Right lobe of liver (tissue), 6 donors: ENCODE measurements at regions not wholly inside any gene's neighbourhood (a gene's known extent, or its start where the extent isn't known, plus 50 kb on each side); places are given as distances from the start of the nearest gene placed in this dataset.

ENCODE experiments used
- ATAC-seq, 4 donors: fragments of 200-7000 bp; cut with Tn5 transposase; one replicate each; pipeline ENCODE4 v1.9.1; 2020; ENCODE audit warnings: mild to moderate bottlenecking in 4 of 4, moderate library complexity in 4 of 4
- DNase-seq, 3 donors: peaks; one replicate each; pipeline ENCODE4 v3.0.0-alpha.2; 2020
- H3K27ac ChIP-seq, 3 donors: fragments of 200-600 bp; one replicate each; pipeline ENCODE4 v1.8.0; 2022
- H3K27me3 ChIP-seq, 2 donors: fragments of 200-600 bp; one replicate each; pipeline ENCODE4 v1.8.0; 2022
- H3K36me3 ChIP-seq, 4 donors: fragments of 200-600 bp; sonication (generic) in 1 of 4; one replicate each; pipeline versions ENCODE4 v1.5.1 to v1.8.0; 2017 to 2022; ENCODE audit warnings: control low read depth in 1 of 4
- H3K4me1 ChIP-seq, 4 donors: fragments of 200-600 bp; sonication (generic) in 1 of 4; one replicate each; pipeline versions ENCODE4 v1.5.1 to v1.8.0; 2017 to 2022; ENCODE audit warnings: control low read depth in 1 of 4
- H3K4me3 ChIP-seq, 3 donors: fragments of 200-600 bp; one replicate each; pipeline ENCODE4 v1.8.0; 2022
- H3K9me3 ChIP-seq, 4 donors: fragments of 200-600 bp; sonication (generic) in 1 of 4; one replicate each; pipeline versions ENCODE4 v1.5.1 to v1.8.0; 2017 to 2022; ENCODE audit warnings: control low read depth in 1 of 4
- POLR2A ChIP-seq: fragments of 450-650 bp; IDR thresholded peaks from one replicate; pipeline ENCODE4 v1.6.1; 2017; ENCODE audit warnings: antibody characterized with exemption, mild to moderate bottlenecking
- WGBS: methylation state at CpG from one replicate; pipeline ENCODE4 v1.1.6; 2018; ENCODE audit warnings: low coverage, low lambda C conversion rate; ENCODE audit not compliant: insufficient coverage; ENCODE audit errors: missing lambda C conversion rate; 5-methylcytosine and 5-hydroxymethylcytosine counted together
- intact Hi-C, 2 donors: fragments of 100-400 bp; cut with DNase I; formaldehyde crosslinking; loops; one replicate each; pipeline versions ENCODE4 v1.11.2 to v1.14.1; 2022
- TF ChIP-seq, protein P1 (sequence below), 4 donors: fragments of 200-600 bp in 3 of 4; fragments of 450-650 bp in 1 of 4; IDR thresholded peaks; one replicate each; pipeline versions ENCODE4 v1.5.1 to v1.8.0; 2016 to 2022; ENCODE audit warnings: antibody characterized with exemption in 4 of 4, mild to moderate bottlenecking in 2 of 4
- donor health status: DM: no; HTN: yes; CAD: no.
- donor health status: DM: no; HTN: no; CAD: no.
- donor health status: DM: no; HTN: no; CAD: no.
- donor health status: DM: no; HTN: yes; CAD: no.
- donor health status: DM: no; HTN: yes; CAD: no.

DNA sequence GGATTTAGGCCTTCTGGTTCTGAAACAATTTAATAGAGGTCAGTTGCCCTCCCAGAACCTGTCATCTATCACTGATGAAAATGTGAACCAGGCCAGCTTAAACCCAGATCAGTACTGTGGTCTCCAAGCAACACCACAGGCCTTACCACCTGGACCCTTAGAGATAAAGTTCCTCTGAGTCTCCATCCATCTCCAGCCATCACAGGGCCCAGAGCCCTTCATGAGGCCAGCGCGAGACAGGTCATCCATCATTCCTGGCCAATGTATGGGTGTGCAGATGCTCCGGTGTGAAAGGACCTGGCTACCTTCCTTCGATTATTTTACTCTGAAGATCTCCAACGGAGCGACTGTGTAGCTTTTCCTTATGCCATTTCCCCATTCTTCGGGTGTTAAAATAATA, 322.7 kb upstream of the SOX11 start:
- Histone ChIP-seq H3K27ac (no peak overlapping the region), H3K36me3 (no peaks in the 10 kb centered on the region), H3K4me3 (no peak overlapping the region), H3K27me3 (no peaks in the 10 kb centered on the region), H3K4me1 (no peaks in the 10 kb centered on the region), H3K9me3 (no peaks in the 10 kb centered on the region)
- no peak for DNase-seq
- no peak for ATAC-seq
- TF ChIP-seq, protein P1, sequence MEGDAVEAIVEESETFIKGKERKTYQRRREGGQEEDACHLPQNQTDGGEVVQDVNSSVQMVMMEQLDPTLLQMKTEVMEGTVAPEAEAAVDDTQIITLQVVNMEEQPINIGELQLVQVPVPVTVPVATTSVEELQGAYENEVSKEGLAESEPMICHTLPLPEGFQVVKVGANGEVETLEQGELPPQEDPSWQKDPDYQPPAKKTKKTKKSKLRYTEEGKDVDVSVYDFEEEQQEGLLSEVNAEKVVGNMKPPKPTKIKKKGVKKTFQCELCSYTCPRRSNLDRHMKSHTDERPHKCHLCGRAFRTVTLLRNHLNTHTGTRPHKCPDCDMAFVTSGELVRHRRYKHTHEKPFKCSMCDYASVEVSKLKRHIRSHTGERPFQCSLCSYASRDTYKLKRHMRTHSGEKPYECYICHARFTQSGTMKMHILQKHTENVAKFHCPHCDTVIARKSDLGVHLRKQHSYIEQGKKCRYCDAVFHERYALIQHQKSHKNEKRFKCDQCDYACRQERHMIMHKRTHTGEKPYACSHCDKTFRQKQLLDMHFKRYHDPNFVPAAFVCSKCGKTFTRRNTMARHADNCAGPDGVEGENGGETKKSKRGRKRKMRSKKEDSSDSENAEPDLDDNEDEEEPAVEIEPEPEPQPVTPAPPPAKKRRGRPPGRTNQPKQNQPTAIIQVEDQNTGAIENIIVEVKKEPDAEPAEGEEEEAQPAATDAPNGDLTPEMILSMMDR (IDR thresholded peaks at IDR 0.05): no peak
- no peak for TF ChIP-seq POLR2A
- 74% methylated on average over 7 of the region's 7 CpGs for WGBS
- intact Hi-C loops: no loop called here

DNA sequence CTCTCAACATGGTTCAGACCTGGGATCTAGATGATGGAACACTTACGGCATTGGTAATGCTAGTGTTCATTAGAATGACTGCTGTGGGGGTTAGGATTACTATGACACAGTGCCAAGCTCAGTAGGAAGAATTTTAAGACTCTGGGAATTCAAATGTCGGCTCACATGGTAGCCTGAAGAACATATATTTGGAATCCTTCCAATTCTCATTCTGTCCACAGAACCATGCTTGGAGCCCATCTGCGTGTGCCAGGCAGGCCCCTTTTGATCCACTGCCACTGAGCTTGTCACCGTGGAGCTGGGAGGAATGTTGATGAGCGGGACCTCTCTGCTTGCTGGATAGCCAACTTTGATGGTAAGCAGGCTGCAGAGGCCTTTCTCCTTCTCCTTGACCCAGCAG, 322.0 kb upstream of the SOX11 start:
- Histone ChIP-seq H3K36me3 (no peaks in the 10 kb centered on the region), H3K27me3 (no peaks in the 10 kb centered on the region), H3K9me3 (no peaks in the 10 kb centered on the region), H3K4me1 (no peaks in the 10 kb centered on the region), H3K27ac (no peak overlapping the region), H3K4me3 (no peak overlapping the region)
- intact Hi-C loops: no loop called here
- DNase-seq (no peak), ATAC-seq (no peak)
- WGBS: 74% methylated on average over 4 of the region's 5 CpGs
- TF ChIP-seq POLR2A: no peak
- TF ChIP-seq, protein P1 (IDR thresholded peaks at IDR 0.05): no peak

DNA sequence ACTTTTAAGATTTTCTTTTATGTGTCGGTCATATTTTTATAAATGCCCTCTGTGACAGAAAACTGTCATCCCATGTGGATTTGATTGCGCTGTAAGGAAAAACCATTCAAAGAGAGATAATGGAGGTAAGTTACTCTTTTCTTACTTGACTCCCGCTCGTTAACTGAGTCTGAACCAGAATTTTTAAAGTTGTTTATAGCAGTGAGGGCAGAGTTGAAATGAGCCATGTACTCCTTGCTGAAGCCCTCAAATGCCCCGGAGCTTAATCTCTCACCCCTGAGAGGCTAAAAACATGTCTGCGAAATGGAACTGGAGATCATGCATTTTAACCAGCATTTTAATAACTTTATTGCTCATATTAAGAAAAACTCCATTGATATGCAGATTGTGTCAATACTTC, 320.0 kb upstream of the SOX11 start:
- WGBS: 57% methylated on average over 6 of the region's 6 CpGs
- Histone ChIP-seq H3K4me3 (no peak overlapping the region), H3K4me1 (no peaks in the 10 kb centered on the region), H3K9me3 (no peaks in the 10 kb centered on the region), H3K27me3 (no peaks in the 10 kb centered on the region), H3K36me3 (no peaks in the 10 kb centered on the region), H3K27ac (no peak overlapping the region)
- ATAC-seq (no peak), DNase-seq (no peak)
- TF ChIP-seq, protein P1 (IDR thresholded peaks at IDR 0.05): no peak
- TF ChIP-seq POLR2A: no peak
- intact Hi-C loops: no loop called here

DNA sequence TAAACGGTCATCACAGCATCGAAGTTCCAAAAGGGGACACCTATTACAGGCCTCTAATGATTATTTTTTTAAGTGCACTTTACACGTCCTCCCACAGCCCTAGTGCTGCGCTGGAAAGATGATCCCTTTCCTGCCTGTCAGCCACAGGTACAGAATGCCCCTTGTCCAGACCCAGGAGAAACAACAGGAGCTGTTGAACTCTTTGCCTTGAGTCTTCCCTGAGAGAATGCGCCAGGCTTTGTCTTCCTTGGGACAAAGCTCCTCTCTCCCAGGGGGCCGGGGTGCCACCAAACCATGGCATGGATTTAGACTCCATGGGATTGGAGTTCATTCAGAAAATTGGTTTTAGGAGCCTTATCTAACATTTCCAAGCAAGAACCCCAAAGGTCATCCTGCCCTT, 319.0 kb upstream of the SOX11 start:
- H3K4me3 ChIP-seq: no peak overlapping the region
- 5% methylated on average over 6 of the region's 6 CpGs for WGBS
- no peaks in the 10 kb centered on the region for H3K36me3 ChIP-seq
- no peaks in the 10 kb centered on the region for H3K9me3 ChIP-seq
- H3K27ac ChIP-seq: no peak overlapping the region
- no peaks in the 10 kb centered on the region for H3K27me3 ChIP-seq
- TF ChIP-seq, protein P1 (IDR thresholded peaks at IDR 0.05): no peak
- TF ChIP-seq POLR2A: no peak
- ATAC-seq: no peak
- DNase-seq: no peak
- intact Hi-C loops: no loop called here
- no peaks in the 10 kb centered on the region for H3K4me1 ChIP-seq

DNA sequence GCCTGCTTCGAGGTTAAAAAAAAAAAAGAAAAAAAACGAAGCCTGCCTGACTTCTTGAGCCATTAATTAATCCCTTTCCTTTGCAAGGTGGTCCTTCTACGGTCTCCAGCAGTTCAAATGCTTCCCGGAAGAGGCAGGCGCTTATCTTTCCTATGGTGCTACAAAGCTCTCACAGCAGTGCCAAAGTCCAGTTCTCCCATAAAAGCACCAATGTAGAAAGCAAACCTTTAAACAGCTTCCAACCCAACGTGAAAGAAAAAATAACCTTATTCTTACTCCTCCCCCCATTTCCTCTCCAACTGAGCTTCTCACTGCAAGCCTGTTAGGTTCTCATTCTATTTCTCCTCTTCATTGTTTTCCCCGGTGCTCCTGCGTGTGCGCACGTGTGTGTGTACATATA, 317.4 kb upstream of the SOX11 start:
- no peak overlapping the region for H3K4me3 ChIP-seq
- no peak for DNase-seq
- no peaks in the 10 kb centered on the region for H3K9me3 ChIP-seq
- no peak for ATAC-seq
- H3K36me3 ChIP-seq: no peaks in the 10 kb centered on the region
- 6% methylated on average over 10 of the region's 10 CpGs for WGBS
- no peaks in the 10 kb centered on the region for H3K4me1 ChIP-seq
- no peak for TF ChIP-seq POLR2A
- TF ChIP-seq, protein P1 (IDR thresholded peaks at IDR 0.05): no peak
- intact Hi-C loops: no loop called here
- no peak overlapping the region for H3K27ac ChIP-seq
- H3K27me3 ChIP-seq: no peaks in the 10 kb centered on the region
